NOMO-1 treated with dmso at 0.1 percent for 144 hours (cell line): ENCODE measurements at regions not wholly inside any gene's neighbourhood (a gene's known extent, or its start where the extent isn't known, plus 50 kb on each side); places are given as distances from the start of the nearest gene placed in this dataset.

Experiments
- DNase-seq: peaks from one replicate; lab custom pipeline; 2025; ENCODE audit not compliant: unreplicated experiment; lab: John Stamatoyannopoulos, UW

DNA sequence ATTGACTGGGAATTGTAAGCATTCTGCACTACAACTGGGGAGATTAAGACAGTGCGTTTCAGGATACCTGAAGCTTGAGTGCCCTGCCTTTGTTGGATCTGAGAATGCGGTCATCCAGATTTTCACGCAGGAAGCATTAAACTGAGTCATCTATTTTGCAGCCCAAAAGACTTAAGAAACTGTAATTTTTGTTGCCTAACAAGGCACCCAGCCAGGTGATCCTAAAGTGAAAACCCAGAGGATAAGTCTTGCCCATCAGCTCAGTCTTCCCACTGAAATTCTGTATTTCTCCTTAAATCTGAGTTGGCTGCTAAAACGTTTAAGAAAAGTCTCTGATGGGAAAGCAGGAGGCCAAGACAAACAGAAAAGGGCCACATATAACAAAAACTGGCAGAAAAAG is 242.5 kb upstream of the TMCO5A start:
- DNase-seq: no peak

DNA sequence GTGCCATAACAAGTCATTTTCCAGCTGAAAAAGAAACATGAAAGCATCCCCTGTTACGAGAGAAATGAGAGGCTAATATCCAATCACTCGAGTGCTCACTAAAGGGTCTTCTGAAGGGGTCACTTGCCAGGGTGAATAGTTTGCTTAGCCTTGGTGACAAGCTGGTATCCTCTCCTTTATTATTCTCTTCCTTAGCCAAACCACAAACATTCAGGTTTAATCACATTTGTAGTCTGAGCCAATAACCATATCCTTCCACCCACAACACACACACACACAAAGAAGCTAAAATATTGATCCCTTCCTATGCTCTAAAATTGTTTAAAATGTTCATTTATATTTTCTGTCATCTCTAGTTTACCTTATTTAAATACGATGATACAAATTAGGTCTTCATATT is 240.5 kb upstream of the TMCO5A start:
- no peak for DNase-seq

DNA sequence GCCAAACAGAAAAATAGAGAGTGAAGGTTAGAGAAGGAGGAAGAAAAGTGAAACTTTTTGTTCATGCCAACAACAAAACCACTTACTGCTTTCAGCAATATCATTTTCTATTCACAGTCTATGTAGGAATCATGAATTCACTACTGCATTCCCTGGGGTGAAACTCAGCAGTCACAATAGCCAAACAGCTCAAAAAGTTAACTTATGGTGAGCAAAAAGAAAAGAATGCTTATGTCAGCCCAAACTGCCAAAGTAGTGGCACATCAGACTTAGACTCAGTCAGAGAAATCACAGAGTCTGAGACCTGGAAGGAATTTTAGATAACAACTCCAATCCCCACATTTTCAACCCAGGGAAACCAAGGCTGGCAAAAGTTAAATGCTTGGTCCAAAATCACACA is 238.7 kb upstream of the TMCO5A start:
- DNase-seq: no peak

DNA sequence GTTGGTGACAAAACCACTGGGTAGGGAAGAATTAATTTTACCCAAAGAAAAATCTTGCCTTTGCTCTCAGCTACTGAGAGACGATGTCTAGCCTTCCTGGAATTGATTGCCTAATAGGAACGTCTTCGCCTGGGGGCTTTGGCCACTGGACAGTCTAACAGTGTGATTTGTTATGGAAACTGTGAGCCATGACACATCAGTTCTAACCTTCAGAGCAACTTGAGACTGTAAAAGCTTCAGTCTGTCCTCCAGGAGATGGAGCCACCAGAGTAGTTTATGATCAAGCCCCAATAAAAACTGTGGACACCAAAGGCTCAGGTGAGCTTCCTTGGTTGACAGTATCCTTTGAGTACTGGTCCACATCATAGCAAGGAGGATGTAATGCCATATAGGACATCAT is 235.8 kb upstream of the TMCO5A start:
- DNase-seq: no peak

DNA sequence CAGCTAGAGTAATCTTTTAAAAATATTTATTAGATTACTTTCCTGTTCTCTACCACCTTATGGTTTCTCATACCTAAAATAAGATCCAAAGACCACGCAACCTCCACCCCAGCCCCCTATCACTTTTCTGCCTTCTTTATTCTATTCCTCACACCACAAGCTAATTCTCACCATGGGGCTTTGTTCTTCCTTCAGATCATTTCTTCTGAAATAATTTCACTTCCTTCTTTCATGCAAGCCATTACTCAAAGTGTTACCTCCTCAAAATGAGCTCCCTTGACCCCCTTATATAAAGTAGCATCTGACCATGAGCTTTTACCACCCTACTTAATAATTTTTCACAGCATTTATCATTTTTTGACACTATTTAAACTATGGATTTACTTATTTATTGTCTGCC is 233.2 kb upstream of the TMCO5A start:
- DNase-seq: no peak

DNA sequence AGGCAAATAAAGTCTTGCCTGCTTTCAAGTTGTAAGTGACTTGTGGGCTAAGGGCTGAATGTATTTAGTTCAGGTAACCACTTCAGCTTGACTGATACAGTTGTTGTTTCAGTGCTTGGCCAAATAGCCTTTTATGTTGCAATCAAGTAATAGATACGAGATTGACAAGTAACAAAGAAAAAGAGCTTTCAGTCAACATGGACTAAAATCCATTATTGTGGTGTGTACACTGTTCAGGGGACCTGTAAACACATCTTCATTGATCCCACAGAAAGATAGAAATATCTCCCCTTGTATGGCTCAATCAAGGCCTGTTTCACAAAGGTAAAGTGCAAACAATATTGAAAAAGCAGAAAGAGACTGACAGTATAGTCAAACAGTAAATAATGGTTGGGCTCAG is 224.8 kb upstream of the TMCO5A start:
- no peak for DNase-seq

DNA sequence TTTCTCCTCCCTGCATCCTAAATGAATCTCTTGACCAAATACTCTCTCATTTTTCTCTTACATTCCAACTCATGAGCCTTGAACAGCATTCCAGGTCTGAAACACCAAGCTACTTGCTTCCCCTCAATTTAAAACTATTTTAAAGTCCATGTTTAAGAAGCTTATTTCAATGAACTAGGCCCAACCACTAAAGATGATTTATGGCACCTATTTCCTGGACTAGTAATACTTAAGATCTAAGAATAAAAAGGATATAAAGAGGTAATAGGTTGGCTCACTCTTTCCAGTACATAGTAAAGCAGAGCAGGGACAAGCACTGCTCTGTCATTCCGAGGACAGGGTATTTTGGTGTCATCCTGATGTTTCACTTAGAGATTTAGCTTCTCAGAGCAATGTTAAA is 219.3 kb upstream of the TMCO5A start:
- no peak for DNase-seq

DNA sequence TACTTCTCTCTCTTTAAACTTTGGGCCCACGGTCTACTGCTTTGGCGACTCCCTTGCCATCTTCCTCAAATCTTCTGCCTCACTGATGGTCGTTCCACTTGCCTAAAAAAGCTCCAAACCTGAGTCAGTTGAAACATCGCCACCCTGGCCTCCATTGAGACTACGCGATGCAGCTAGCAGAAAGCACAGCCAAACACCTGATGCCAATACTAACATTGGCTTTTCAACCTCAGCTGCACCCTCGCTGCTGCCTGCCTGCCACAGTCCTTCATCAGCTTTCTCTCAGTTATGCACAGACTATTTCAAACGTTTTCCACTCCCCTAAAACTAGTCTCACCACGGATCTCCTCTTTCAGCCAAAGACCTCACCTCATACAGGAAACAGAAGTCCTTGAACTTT is 214.2 kb upstream of the TMCO5A start:
- DNase-seq: no peak

DNA sequence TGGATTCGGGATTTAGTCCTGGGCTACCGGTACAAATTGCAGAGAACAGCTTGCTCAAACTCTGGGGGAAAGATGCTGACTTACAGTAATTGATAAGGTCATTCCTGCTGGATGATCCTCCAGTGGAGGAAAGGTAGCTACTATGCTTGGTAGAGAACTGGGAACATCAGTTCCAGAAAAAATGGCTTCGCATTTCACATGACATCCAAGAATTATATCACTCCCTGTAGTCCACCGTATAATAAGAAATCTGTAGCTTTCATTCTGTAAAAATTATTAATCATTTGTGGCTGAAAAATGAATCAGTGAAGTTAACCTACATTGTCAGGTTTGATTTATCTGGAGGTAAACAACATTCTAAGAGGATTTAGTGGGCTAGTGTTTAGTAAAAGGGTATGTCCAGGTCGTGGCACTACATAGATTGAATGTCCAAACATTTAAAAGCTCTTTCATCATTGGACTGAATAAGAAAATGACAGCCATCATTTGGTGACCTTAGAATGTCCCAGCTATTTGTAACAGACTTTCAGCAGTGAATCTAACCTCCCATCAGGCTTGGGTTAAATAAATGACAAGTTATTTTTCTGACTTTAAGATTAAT is 203.2 kb upstream of the TMCO5A start:
- DNase-seq: no peak

DNA sequence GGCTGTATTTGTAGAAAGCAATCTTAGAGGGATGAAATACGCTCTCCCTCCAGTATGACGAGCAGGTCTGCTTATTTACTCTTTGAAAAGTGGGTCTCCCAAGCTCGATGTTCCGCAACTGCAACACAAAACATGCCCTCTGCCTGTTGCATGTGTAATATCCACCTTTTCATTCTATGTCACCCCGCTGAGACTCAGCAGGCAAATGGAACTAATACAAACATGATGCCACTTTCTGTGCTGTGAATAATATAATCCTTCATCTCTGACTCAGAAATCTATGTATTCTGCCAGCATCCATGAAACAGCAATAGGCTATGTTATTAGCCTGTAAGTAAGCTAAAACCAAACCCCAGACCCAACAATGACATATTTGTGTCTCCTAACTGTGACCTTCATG is 200.8 kb upstream of the TMCO5A start:
- DNase-seq: no peak

DNA sequence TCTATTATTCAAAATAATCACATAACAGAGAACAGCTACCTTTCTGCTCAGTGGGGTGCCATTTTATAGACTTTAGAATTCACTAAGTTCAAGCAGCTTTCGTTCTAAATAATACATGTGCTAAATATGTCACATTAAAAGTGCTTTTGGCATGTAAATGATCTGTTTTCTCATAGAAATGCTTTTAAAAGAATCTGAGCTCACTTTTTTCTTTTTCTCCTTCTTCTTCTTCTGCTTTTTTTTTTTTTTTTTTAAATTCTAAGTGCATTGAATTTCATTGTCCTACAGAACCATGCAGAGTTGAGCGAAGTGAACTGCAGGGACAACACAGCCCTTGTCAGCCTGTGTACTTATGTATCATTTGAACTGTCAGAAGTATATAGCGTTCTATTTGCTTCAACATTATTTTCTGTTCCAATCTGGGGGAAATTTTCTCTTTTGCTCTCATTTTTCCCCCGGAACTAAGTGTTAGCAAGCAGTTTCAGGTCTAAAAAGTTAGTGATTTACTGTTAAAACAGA is 193.8 kb upstream of the TMCO5A start:
- no peak for DNase-seq

DNA sequence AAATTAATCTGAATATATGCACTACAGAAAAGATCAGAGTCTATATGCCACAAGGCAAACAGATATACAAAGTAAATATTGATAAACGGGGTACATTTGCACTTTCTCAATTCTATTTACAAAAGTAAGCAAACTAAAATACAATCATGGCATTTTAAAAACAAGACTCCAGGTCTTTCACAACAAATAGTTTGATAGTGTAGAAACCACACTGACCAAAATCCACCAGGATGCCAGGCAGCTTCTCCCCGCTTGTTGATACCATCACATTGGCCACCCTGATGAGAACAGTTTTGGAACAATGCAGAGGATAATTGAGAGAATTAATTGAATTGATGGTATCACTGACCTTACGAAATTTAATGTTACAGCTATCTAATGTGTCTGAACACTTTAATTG is 190.6 kb upstream of the TMCO5A start:
- DNase-seq: no peak

DNA sequence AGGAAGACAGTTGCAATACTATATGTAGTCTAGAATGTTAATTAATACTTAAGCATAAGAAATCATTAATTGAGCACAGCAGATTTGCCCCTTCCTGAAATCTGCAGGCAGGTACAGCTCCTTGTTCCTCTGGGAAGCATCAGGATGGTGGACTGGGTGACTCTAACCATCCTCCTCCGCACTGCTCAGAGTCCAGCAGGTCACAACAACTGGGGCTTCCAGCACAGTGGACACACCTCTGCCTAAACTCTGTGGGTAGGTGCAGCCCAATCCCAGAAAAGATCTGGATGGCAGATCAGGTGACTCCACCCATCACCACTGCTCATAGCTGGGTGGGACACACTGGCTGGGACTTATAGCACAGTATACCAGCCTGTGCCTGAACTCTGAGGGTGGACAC is 189.9 kb upstream of the TMCO5A start:
- DNase-seq: no peak

DNA sequence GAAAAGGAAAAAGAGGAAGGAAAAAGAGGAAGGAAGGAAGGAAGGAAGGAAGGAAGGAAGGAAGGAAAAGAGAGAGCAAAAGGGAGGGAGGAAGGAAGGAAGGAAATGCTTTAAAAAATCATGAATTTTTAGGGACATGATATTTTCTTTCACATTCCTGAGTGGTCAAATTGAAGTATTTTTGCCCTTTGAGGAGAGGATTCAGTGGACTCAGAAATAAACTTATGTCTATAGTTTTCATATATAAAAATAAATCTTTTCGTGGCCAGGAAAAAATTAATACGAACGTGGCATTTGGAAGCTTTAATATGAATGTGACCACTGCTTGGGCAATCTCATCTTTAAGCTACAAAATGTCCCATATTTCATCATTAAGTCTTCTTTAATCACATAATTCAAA is 183.0 kb upstream of the TMCO5A start:
- DNase-seq: no peak

DNA sequence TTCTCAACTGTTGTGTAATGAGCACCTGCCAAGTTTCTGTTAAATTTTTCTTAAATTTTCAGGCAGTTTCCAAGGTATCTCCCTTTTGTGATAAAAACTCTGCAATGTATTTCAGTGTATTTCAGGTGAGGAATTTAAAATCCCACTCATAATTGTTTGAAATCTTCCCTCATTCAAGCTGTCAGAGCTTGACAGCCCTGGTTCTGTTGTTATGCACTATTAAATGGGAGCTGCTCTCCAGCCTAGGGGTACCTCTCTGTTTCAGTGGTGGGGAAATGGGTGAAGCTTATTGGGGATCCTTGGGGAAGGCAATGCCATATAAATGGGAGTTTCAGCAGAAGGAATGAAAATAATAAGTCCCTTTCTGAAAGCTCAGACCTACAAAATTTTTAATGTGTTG is 178.0 kb upstream of the TMCO5A start:
- DNase-seq: no peak

DNA sequence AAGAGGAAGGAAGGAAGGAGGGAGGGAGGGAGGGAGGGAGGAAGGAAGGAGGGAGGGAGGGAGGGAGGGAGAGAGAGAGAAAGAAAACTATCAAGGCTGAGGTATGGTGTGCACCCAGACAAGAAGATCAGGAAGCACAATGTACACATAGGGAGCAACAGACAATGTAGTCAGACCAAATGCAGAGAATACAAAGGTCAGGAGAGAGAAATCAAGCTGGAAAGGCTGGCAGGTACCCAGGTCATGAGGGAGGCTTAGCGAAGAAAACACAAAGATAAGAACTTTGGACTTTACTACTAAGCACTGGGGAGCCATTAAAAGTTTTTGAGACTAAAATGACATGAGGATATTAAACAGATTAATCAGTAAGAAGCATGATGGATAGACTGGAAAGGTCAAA is 176.0 kb upstream of the TMCO5A start:
- DNase-seq: no peak

DNA sequence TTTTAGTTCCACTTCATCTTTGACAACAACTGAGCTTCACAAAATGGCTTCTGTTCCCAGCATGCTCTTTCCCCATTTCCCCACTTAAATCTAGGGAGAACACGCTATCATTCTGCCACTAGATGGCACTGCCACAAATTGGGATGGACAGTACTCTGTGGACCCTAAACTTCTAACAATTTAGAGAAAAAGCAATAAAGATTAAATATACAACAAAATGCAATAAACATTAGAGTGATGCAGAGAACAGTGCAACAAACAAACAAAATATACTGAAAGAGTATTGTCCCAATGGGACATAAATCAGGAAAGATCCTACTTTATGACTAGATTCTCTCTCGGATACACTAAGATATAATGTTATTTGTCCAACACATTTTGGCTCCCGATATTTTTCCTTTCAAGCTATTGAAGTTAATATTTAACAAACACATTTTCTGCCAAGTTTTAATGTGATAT is 169.7 kb upstream of the TMCO5A start:
- DNase-seq: no peak

DNA sequence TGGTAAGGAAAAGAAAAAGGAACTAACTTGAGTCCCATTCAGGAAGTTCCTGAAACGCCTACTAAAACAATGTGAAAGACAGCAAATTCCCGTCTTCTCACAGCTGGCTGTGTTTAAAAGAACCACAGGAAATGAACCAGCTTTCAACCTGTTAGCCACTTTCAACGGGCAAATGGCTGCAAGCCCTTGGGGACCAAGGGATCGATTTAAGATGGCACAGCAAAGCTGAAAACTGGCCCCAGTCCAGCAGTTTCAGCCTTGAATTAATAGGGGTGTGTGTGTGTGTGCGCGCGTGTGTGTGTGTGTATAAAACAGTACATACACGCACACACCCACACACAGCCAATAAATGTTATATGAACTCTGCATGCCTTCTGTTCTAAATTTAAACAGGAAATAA is 168.7 kb upstream of the TMCO5A start:
- no peak for DNase-seq

DNA sequence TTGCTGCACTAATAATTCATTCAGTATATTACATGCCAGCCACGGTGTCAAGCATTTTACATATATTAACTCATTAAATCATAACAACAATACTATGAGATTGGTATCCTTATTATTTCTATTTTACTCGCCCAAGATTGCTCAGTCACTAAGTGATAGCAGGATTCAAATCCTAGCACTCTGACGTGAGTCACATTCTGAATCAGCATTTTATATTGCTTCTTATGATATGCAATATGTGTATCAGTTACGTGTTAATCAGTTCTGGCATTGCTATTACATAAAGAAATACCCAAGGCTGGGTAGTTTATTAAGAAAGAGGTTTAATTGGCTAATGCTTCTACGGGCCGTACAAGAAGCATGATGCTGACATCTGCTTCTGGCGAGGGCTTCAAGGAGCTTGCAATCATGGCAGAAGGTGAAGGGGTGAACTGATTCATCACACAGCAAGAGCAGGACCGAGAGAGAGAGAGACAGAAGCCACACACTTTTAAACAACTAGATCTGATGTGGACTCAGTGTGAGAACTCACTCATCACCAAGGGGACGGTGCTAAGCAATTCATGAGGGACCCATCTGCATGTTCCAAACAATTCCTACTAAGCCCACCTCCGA is 166.5 kb upstream of the TMCO5A start:
- DNase-seq: no peak

DNA sequence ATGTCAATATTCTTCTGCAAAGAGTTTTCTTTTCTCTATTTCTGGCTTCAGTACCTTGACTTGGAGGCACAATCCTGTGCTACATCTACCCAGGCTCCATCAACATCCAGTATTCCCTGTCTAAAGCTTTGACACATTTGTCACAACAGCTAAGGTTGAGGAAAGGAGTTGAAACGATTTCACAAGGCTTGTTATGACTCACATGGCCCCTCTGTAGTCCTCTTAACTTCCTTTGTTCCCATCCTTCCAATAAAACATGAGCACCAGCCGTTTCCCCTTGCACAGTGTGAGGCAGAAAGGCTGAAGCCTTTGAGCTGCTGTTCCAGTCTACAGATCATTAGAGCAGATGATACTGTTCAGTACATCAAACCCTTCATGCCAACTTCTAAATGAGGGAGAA is 163.0 kb upstream of the TMCO5A start:
- DNase-seq: no peak

DNA sequence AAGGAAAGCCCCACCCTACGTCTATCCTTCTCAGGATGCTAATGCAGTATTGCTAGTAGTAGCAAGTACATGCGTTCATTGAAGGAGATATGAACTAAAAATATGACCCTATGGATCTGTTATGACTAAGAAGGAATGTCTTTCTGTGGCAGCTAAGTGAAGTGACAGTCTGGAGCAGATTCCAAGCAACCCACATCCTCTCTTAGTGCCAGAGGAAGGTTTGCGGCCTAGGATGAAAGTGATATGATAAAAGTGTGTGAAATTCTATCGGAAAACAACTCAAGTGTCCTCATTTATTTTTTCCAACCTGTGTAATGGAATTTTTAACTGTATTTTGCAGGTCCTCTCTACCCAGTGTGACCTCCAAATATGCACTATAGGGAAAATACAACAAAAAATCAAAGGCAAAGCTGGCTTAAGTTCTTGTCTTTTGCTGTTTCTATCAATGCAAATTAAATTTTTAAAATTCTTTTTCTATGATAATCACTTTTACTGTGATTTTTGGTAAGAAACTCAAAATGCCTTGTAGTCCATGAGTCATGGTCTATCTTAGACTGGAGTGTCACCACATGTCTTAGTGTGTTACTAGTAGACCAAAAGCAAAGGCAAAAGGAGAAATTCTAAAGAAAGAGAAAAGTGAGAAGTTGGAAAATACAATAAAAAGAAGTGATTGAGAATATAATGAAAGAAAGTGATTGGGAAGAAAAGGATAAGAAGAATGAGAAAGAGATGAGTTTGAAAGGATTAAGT is 161.2 kb upstream of the TMCO5A start:
- DNase-seq: no peak

DNA sequence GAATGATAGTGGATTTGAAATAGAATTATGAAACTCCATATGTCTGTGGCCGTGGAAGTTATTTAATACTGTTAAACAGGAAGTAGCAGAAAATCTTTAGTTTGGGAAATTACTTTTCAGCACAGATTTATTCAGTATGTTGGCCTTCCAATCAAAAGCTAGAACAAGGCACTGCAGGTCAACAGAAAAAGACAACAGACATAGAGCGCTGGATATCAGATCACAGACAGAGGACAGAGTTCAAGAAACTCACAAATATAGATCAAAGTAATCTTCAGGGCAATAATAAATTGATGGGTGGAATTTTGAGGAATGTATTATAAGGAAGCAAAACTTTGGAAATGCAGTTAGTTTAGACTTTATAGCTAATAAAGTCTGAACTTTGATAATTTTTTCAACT is 159.5 kb upstream of the TMCO5A start:
- no peak for DNase-seq
